H1 (cell line): ENCODE measurements at regions not wholly inside any gene's neighbourhood (a gene's known extent, or its start where the extent isn't known, plus 50 kb on each side); places are given as distances from the start of the nearest gene placed in this dataset.

Experiments
- CTCF ChIP-seq, 3 experiments: IDR thresholded peaks; 1 replicate in 2 of 3; 2 replicates in 1 of 3; pipeline versions ENCODE4 v1.5.1 to v1.6.1; 2011; ENCODE audit warnings: low read length in 3 of 3, mild to moderate bottlenecking in 3 of 3, inconsistent platforms in 2 of 3, low read depth in 1 of 3, moderate library complexity in 1 of 3; ENCODE audit not compliant: insufficient read depth in 1 of 3; ENCODE audit errors: control extremely low read depth in 1 of 3
- JUND ChIP-seq: IDR thresholded peaks from 2 replicates; pipeline ENCODE4 v1.6.1; 2011; ENCODE audit warnings: mild to moderate bottlenecking, improper control_type of control experiment, low read length
- MAFK ChIP-seq: IDR thresholded peaks from 2 replicates; pipeline ENCODE4 v1.6.1; 2012; ENCODE audit warnings: low read depth, mild to moderate bottlenecking, improper control_type of control experiment, low read length
- MAX ChIP-seq: IDR thresholded peaks from 2 replicates; pipeline ENCODE4 v1.6.1; 2012; ENCODE audit warnings: inconsistent platforms
- POLR2AphosphoS5 ChIP-seq: IDR thresholded peaks from 2 replicates; pipeline ENCODE4 v1.6.1; 2011; ENCODE audit warnings: low read depth, low read length
- TBP ChIP-seq: IDR thresholded peaks from 2 replicates; pipeline ENCODE4 v1.6.1; 2011; ENCODE audit warnings: low read depth, low read length, improper control_type of control experiment
- TCF12 ChIP-seq: IDR thresholded peaks from 2 replicates; pipeline ENCODE4 v1.6.1; 2011; ENCODE audit warnings: low read depth, mild to moderate bottlenecking, low read length
- YY1 ChIP-seq: IDR thresholded peaks from 2 replicates; pipeline ENCODE4 v1.6.1; 2011; ENCODE audit warnings: low read depth, mild to moderate bottlenecking, low read length
- ZNF274 ChIP-seq: IDR thresholded peaks from 2 replicates; pipeline ENCODE4 v1.7.0; 2012; ENCODE audit warnings: low read length, borderline replicate concordance; ENCODE audit errors: extremely low read depth

GRCh38 chr2:199631129-199631528 is 173.4 kb upstream of the SATB2 start:
- TF ChIP-seq TCF12 (no peak), CTCF (IDR thresholded peaks at IDR 0.05; ENCODE audit: control extremely low read depth in 1 of 3, insufficient read depth in 1 of 3, low read depth in 1 of 3, low read length in 3 of 3) (no peak), ZNF274 (no peak), MAFK (no peak), YY1 (no peak), POLR2AphosphoS5 (no peak), JUND (no peak), MAX (no peak), TBP (no peak)
